DND-41 (cell line): ENCODE measurements at regions not wholly inside any gene's neighbourhood (a gene's known extent, or its start where the extent isn't known, plus 50 kb on each side); places are given as distances from the start of the nearest gene placed in this dataset.

Source experiments
- CTCF ChIP-seq: IDR thresholded peaks from 2 replicates; pipeline ENCODE4 v1.5.1; 2012; ENCODE audit warnings: borderline replicate concordance, low read length, moderate library complexity, mild to moderate bottlenecking; ENCODE audit not compliant: poor library complexity, severe bottlenecking; ENCODE audit errors: extremely low read depth
- EZH2 ChIP-seq: IDR thresholded peaks from 3 replicates; pipeline ENCODE4 v1.6.1; 2012; ENCODE audit warnings: borderline replicate concordance, low read depth, mild to moderate bottlenecking, moderate library complexity, low read length, inconsistent platforms; ENCODE audit not compliant: severe bottlenecking

GRCh38 chr3:145536461-145536860 is 624.5 kb downstream of the PLOD2 start:
- TF ChIP-seq CTCF (no peak), EZH2 (no peak)
